ENCODE measurements at regions not wholly inside any gene's neighbourhood (a gene's known extent, or its start where the extent isn't known, plus 50 kb on each side); places are given as distances from the start of the nearest gene placed in this dataset.

GRCh38 chr5:85010014-85010562 lies 625.4 kb upstream of the EDIL3 start:
- ChIA-PET CTCF (no interaction called here), POLR2A (no interaction called here)
- no peak for DNase-seq (ENCODE audit: extremely low spot score)
- TF ChIP-seq, protein P1, sequence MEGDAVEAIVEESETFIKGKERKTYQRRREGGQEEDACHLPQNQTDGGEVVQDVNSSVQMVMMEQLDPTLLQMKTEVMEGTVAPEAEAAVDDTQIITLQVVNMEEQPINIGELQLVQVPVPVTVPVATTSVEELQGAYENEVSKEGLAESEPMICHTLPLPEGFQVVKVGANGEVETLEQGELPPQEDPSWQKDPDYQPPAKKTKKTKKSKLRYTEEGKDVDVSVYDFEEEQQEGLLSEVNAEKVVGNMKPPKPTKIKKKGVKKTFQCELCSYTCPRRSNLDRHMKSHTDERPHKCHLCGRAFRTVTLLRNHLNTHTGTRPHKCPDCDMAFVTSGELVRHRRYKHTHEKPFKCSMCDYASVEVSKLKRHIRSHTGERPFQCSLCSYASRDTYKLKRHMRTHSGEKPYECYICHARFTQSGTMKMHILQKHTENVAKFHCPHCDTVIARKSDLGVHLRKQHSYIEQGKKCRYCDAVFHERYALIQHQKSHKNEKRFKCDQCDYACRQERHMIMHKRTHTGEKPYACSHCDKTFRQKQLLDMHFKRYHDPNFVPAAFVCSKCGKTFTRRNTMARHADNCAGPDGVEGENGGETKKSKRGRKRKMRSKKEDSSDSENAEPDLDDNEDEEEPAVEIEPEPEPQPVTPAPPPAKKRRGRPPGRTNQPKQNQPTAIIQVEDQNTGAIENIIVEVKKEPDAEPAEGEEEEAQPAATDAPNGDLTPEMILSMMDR (IDR thresholded peaks at IDR 0.05; ENCODE audit: control extremely low read depth, extremely low read depth, low read depth, missing control alignments): no peak

DNA sequence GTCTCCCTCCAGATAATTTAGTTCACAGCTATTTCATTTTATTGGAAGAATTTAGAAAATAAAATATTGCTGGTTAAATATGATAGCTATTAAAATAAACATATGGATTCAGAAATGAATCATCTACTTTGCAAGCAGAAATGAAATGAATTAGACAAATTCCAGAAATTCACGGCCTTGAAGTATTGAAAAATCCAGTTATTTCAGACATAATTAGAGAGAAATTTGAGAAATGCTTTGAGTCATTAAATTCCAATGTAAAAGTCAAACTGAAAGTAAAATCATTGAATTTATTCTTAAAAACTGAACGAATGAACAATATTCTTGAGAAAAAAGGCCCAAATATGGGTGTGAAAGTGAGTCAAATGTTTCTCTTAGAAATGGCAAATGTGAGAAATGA lies 632.6 kb upstream of the EDIL3 start:
- POLR2A ChIA-PET: no interaction called here
- CTCF ChIA-PET: no interaction called here
- TF ChIP-seq, protein P1 (IDR thresholded peaks at IDR 0.05; ENCODE audit: control extremely low read depth, extremely low read depth, low read depth, missing control alignments): no peak
- DNase-seq (ENCODE audit: extremely low spot score): no peak

DNA sequence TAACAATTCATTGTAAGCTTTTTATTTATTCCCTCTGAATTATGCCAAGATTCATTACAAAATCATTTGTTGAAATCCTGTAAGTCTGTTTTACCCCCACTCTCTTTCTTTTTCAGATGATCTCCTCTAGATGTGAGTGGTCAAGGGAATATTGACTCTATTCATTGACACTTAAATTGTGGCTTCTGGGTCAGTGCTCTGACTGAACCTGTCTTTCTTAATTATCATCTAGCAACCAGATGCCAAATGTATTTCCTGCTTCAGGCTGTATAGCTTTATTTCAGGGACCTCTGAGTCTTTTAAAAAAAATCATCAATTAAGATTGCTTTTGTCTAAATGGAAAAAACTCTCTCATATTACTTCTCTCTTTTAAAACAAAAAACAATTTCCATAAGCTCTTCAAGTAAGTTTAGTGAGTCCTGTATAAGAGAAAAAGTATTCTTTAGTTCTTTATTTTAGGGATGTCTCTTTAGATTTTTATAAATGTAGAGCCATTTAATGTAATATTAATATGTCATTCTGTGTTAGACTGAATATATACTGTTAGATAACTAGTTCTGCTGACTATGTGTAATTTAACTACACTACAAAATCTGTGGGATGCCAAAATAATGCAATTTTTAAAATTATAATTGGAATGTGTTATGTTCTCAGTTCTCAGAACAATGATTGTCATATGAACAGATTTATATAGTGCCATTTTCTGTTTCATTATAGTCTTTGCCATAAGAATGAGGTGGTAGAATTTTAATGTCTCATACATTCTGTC lies 645.8 kb upstream of the EDIL3 start:
- ChIA-PET CTCF (no interaction called here), POLR2A (no interaction called here)
- DNase-seq (ENCODE audit: extremely low spot score): no peak

GRCh38 chr5:85049020-85049419 lies 664.3 kb upstream of the EDIL3 start:
- ChIA-PET CTCF (interaction anchor here (1.2 kb wide), 1 partner anchor 10 kb away, joined by 3 read pairs; no protein-coding TSS in a partner anchor), POLR2A (no interaction called here)
- TF ChIP-seq, protein P1 (IDR thresholded peaks at IDR 0.05; ENCODE audit: control extremely low read depth, extremely low read depth, low read depth, missing control alignments): no peak
- no peak for DNase-seq (ENCODE audit: extremely low spot score)

More for the DNA sequence above, 645.8 kb upstream of the EDIL3 start:
- TF ChIP-seq, protein P1 (IDR thresholded peaks at IDR 0.05; ENCODE audit: control extremely low read depth, extremely low read depth, low read depth, missing control alignments): no peak

DNA sequence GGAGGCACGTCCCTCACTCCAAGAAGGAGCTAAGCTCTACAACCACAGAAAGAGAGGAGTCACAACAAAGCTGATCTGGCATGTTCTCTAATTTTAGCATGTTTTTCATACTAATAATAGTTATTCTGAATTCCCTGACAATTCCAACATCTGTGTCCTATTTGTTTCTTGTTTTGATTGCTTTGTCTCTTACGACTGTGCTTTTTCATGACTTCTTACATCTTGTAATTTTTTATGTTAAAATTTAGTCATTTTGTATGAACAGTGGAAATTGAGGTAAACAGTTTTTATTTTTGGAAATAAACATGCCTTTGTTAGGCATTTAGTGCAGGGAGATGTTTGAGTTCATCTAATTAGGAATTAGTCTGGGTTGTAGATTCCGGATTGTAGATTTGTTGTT lies 668.1 kb upstream of the EDIL3 start:
- POLR2A ChIA-PET: no interaction called here
- no peak for DNase-seq (ENCODE audit: extremely low spot score)
- TF ChIP-seq, protein P1 (IDR thresholded peaks at IDR 0.05; ENCODE audit: control extremely low read depth, extremely low read depth, low read depth, missing control alignments): no peak
- CTCF ChIA-PET: interaction anchor here (1.0 kb wide), 1 partner anchor 10 kb away, joined by 3 read pairs; no protein-coding TSS in a partner anchor

DNA sequence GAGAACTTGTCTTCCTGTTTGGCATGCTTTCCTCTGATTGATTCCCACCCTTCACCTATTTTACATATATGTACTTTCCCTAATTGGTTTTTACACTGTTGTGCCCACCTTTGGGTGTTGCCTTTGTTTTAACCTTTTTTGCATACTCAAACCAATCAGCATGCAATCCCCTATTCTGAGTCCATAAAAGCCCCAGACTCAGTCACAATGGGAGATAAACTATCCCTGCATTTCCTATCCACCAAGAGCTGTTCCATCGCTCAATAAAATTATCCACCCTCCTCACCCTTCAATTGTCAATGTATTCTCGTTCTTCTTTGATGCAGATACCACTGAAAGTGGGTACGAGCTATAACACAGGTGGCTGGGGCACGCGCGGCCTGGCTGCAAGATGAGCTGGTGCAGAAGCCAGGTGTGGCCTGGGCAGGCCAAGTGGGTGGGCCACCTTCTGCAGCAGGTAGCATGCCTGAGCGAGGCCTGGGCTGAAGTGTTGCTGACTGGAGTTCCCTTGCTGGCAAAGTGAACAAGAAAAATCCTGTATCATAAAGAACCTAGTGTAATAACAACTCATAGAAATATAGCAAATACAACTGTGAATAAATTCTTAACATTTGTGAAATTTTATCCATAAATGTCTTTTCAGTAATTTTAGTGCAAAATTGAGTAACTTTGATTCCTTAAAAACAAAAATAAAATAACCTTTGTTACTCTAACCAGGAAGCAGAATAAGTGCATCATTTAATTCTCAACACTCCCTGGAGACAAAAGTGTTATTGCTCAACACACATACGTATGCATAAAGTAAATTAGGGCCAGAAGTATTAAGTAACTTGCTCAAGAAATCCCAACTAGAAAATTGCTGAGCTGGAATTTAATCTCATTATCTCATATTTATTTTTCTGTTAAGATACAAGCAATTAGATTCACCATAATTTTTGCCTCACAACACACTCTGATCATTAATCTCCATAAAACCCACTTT lies 685.3 kb upstream of the EDIL3 start:
- DNase-seq (ENCODE audit: extremely low spot score): no peak
- POLR2A ChIA-PET: no interaction called here
- TF ChIP-seq, protein P1 (IDR thresholded peaks at IDR 0.05; ENCODE audit: control extremely low read depth, extremely low read depth, low read depth, missing control alignments): no peak
- CTCF ChIA-PET: no interaction called here

Measured in GM10248 (cell line).